H1 (cell line): ENCODE measurements at regions not wholly inside any gene's neighbourhood (a gene's known extent, or its start where the extent isn't known, plus 50 kb on each side); places are given as distances from the start of the nearest gene placed in this dataset.

ENCODE experiments used
- CTCF ChIA-PET: fragments of 300-600 bp; sonication (Branson Sonifier 250); formaldehyde crosslinking; loops from one replicate; lab custom pipeline; 2021; ENCODE audit not compliant: partially characterized antibody; lab: Charles Lee
- POLR2A ChIA-PET: fragments of 300-600 bp; sonication (Branson Sonifier 250); formaldehyde crosslinking; loops from one replicate; lab custom pipeline; 2021; ENCODE audit warnings: inconsistent platforms; ENCODE audit not compliant: partially characterized antibody; lab: Charles Lee
- DNase-seq, 2 experiments: peaks; one replicate each; pipeline versions ENCODE4 v3.0.0 to v3.0.0-alpha.2; 2010 to 2022; ENCODE audit warnings: low spot score in 2 of 2, low read depth in 1 of 2, mixed read lengths in 1 of 2
- FAIRE-seq: peaks from 2 replicates; lab custom pipeline; 2011; peaks lifted over from hg19 to GRCh38; lab: Jason Lieb, UNC
- H2AFZ ChIP-seq: 2 replicates; pipeline ENCODE4 v1.8.1; 2012; ENCODE audit warnings: low read length, inconsistent platforms
- H2AK5ac ChIP-seq: 2 replicates; pipeline ENCODE4 v1.6.1; 2013; ENCODE audit warnings: low read depth, low read length
- H2BK120ac ChIP-seq: replicated peaks from 2 replicates; pipeline ENCODE3; 2013; ENCODE audit warnings: low read depth, low read length, inconsistent platforms
- H2BK12ac ChIP-seq: 2 replicates; pipeline ENCODE4 v1.6.1; 2013; ENCODE audit warnings: low read depth, low read length
- H2BK15ac ChIP-seq: 2 replicates; pipeline ENCODE4 v1.6.1; 2013; ENCODE audit warnings: low read length
- H2BK20ac ChIP-seq: 2 replicates; pipeline ENCODE4 v1.6.1; 2013; ENCODE audit warnings: low read length
- H2BK5ac ChIP-seq: 2 replicates; pipeline ENCODE4 v1.6.1; 2013; ENCODE audit warnings: low read depth, low read length
- H3K14ac ChIP-seq: 2 replicates; pipeline ENCODE4 v1.6.1; 2013; ENCODE audit warnings: inconsistent platforms; ENCODE audit not compliant: insufficient read length
- H3K18ac ChIP-seq: 2 replicates; pipeline ENCODE4 v1.6.1; 2013; ENCODE audit warnings: low read length; ENCODE audit errors: extremely low read depth
- H3K23ac ChIP-seq: 2 replicates; pipeline ENCODE4 v1.6.1; 2013; ENCODE audit warnings: inconsistent platforms; ENCODE audit not compliant: insufficient read length
- H3K23me2 ChIP-seq: 2 replicates; pipeline ENCODE4 v1.6.1; 2013; ENCODE audit warnings: low read depth, low read length
- H3K27ac ChIP-seq: 2 replicates; pipeline ENCODE4 v1.6.1; 2011; ENCODE audit warnings: low read depth, low read length, inconsistent platforms
- H3K27me3 ChIP-seq, 4 experiments: replicated peaks in 1 of 4; 1 replicate in 1 of 4; 2 replicates in 3 of 4; pipeline versions ENCODE4 v1.6.1 to v1.8.1; 2011 to 2013; ENCODE audit warnings: low read length in 3 of 4, mild to moderate bottlenecking in 3 of 4, inconsistent platforms in 2 of 4, mixed read lengths in 2 of 4, moderate library complexity in 1 of 4; ENCODE audit not compliant: control insufficient read depth in 3 of 4, insufficient read depth in 3 of 4; ENCODE audit errors: extremely low read depth in 1 of 4
- H3K36me3 ChIP-seq, 4 experiments: 2 replicates each; pipeline versions ENCODE4 v1.6.1 to v1.8.1; 2011 to 2013; ENCODE audit warnings: mild to moderate bottlenecking in 4 of 4, low read length in 3 of 4, moderate library complexity in 2 of 4, control low read depth in 1 of 4, inconsistent platforms in 1 of 4; ENCODE audit not compliant: insufficient read depth in 4 of 4, control insufficient read depth in 2 of 4
- H3K4ac ChIP-seq: replicated peaks from 2 replicates; pipeline ENCODE3; 2013; ENCODE audit warnings: low read length, low read depth, mixed read lengths, inconsistent platforms; ENCODE audit not compliant: insufficient read length
- H3K4me1 ChIP-seq, 4 experiments: replicated peaks in 1 of 4; 1 replicate in 1 of 4; 2 replicates in 3 of 4; pipeline versions ENCODE4 v1.6.1 to v1.8.1; 2011 to 2013; ENCODE audit warnings: low read length in 3 of 4, inconsistent platforms in 2 of 4, mixed read lengths in 1 of 4; ENCODE audit not compliant: insufficient read depth in 4 of 4, control insufficient read depth in 3 of 4
- H3K4me2 ChIP-seq, 2 experiments: 2 replicates each; pipeline versions ENCODE4 v1.6.1 to v1.8.1; 2011 to 2013; ENCODE audit warnings: low read depth in 2 of 2, low read length in 2 of 2, control low read depth in 1 of 2, inconsistent platforms in 1 of 2, mild to moderate bottlenecking in 1 of 2; ENCODE audit not compliant: insufficient read depth in 1 of 2
- H3K4me3 ChIP-seq, 4 experiments: fragments of 200-600, 300-600 bp in 1 of 4; sonication (generic), shearing (Covaris generic), sonication (Bioruptor Twin) in 1 of 4; 2 replicates each; pipeline versions ENCODE4 v1.5.1 to v1.8.1; 2011 to 2016; ENCODE audit warnings: low read length in 4 of 4, low read depth in 3 of 4, control low read depth in 2 of 4, inconsistent platforms in 2 of 4, mild to moderate bottlenecking in 2 of 4, mixed read lengths in 1 of 4, moderate library complexity in 1 of 4; ENCODE audit not compliant: insufficient read depth in 2 of 4; ENCODE audit errors: extremely low read depth in 1 of 4
- H3K56ac ChIP-seq: replicated peaks from 2 replicates; pipeline ENCODE3; 2013; ENCODE audit warnings: low read depth, mild to moderate bottlenecking, mixed read lengths, low read length, inconsistent platforms; ENCODE audit not compliant: insufficient read length
- H3K79me1 ChIP-seq: 2 replicates; pipeline ENCODE4 v1.6.1; 2013; ENCODE audit warnings: low read depth, low read length, control low read depth
- H3K79me2 ChIP-seq, 2 experiments: 2 replicates each; pipeline versions ENCODE4 v1.6.1 to v1.8.1; 2012 to 2013; ENCODE audit warnings: low read length in 2 of 2, mild to moderate bottlenecking in 2 of 2, inconsistent platforms in 1 of 2; ENCODE audit not compliant: insufficient read depth in 2 of 2, control insufficient read depth in 1 of 2
- H3K9ac ChIP-seq, 4 experiments: replicated peaks in 1 of 4; 1 replicate in 1 of 4; 2 replicates in 3 of 4; pipeline versions ENCODE4 v1.6.1 to v1.8.1; 2011 to 2013; ENCODE audit warnings: low read depth in 3 of 4, low read length in 3 of 4, control low read depth in 2 of 4, mild to moderate bottlenecking in 2 of 4, moderate library complexity in 2 of 4, inconsistent platforms in 1 of 4; ENCODE audit errors: extremely low read depth in 1 of 4
- H3K9me3 ChIP-seq, 2 experiments: 2 replicates each; pipeline versions ENCODE4 v1.6.1 to v1.8.1; 2012 to 2013; ENCODE audit warnings: mild to moderate bottlenecking in 2 of 2, moderate library complexity in 2 of 2, control low read depth in 1 of 2, inconsistent platforms in 1 of 2, low read depth in 1 of 2, low read length in 1 of 2, mixed read lengths in 1 of 2; ENCODE audit not compliant: insufficient read depth in 2 of 2
- H4K20me1 ChIP-seq, 2 experiments: replicated peaks in 1 of 2; 2 replicates each; pipeline versions ENCODE3 to v1.8.1; 2011 to 2013; ENCODE audit warnings: inconsistent platforms in 2 of 2, low read length in 2 of 2, mild to moderate bottlenecking in 1 of 2; ENCODE audit not compliant: insufficient read depth in 2 of 2, control insufficient read depth in 1 of 2
- H4K5ac ChIP-seq: 2 replicates; pipeline ENCODE4 v1.6.1; 2013; ENCODE audit warnings: low read length, low read depth, mixed read lengths, inconsistent platforms; ENCODE audit not compliant: insufficient read length
- H4K8ac ChIP-seq: 2 replicates; pipeline ENCODE4 v1.8.0; 2013; ENCODE audit warnings: mild to moderate bottlenecking, moderate library complexity, low read length, inconsistent platforms; ENCODE audit not compliant: insufficient read depth; ENCODE audit errors: extremely low read depth
- H4K91ac ChIP-seq: replicated peaks from 2 replicates; pipeline ENCODE3; 2013; ENCODE audit warnings: low read length, mixed read lengths, inconsistent platforms; ENCODE audit not compliant: insufficient read length
- CEBPB ChIP-seq: IDR thresholded peaks from 2 replicates; pipeline ENCODE4 v1.6.1; 2012; ENCODE audit warnings: low read depth, low read length
- E2F6 ChIP-seq: IDR thresholded peaks from 2 replicates; pipeline ENCODE4 v1.6.1; 2012; ENCODE audit warnings: inconsistent platforms
- MAFK ChIP-seq: IDR thresholded peaks from 2 replicates; pipeline ENCODE4 v1.6.1; 2012; ENCODE audit warnings: low read depth, mild to moderate bottlenecking, improper control_type of control experiment, low read length
- WGBS, 2 experiments: shearing (Covaris generic) in 1 of 2; methylation state at CpG; one replicate each; pipeline versions ENCODE4 v1.1.6 to v1.1.7; 2013 to 2015; ENCODE audit warnings: low lambda C conversion rate in 2 of 2, mixed read lengths in 2 of 2, inconsistent platforms in 1 of 2, low coverage in 1 of 2, missing lambda C conversion rate in 1 of 2; ENCODE audit not compliant: insufficient replicate concordance in 2 of 2, insufficient coverage in 1 of 2, insufficient read length in 1 of 2; ENCODE audit errors: extremely low coverage in 1 of 2, missing lambda C conversion rate in 1 of 2; 5-methylcytosine and 5-hydroxymethylcytosine counted together

GRCh38 chr5:165631235-165631634 lies 2125.8 kb downstream of the MAT2B start:
- H3K14ac ChIP-seq, result no peak overlapping the region
- H3K27me3 ChIP-seq, result peaks cover 0 to 1% (median 0%) of the 10 kb centered on the region in 4 experiments; a peak in 1 of 7 replicates
- H3K4ac ChIP-seq, result no peak overlapping the region
- no peak overlapping the region for H4K5ac ChIP-seq
- peaks cover 0 to 7% (median 4%) of the 10 kb centered on the region in 4 experiments; a peak in 6 of 7 replicates for H3K4me1 ChIP-seq
- H3K23ac ChIP-seq, result no peak overlapping the region
- no peak overlapping the region for H3K4me3 ChIP-seq
- H2BK120ac ChIP-seq, result no peak overlapping the region
- no peak overlapping the region for H2AK5ac ChIP-seq
- FAIRE-seq, result no peak
- no peak overlapping the region for H3K56ac ChIP-seq
- no peaks in the 10 kb centered on the region for H3K9me3 ChIP-seq
- H2AFZ ChIP-seq, result no peak overlapping the region
- H4K91ac ChIP-seq, result no peak overlapping the region
- POLR2A ChIA-PET, result no interaction called here
- H3K9ac ChIP-seq, result no peak overlapping the region
- TF ChIP-seq E2F6 (no peak), CEBPB (peak; percentile 76; the same call in 1 of the 2 replicates), MAFK (no peak)
- no peak overlapping the region for H2BK15ac ChIP-seq
- no peak overlapping the region for H2BK5ac ChIP-seq
- H3K79me1 ChIP-seq, result no peaks in the 10 kb centered on the region
- no peak overlapping the region; the same call in 1 of the 2 replicates for H3K18ac ChIP-seq
- no peaks in the 10 kb centered on the region for H4K20me1 ChIP-seq
- H3K79me2 ChIP-seq, result no peaks in the 10 kb centered on the region
- no peak overlapping the region for H3K27ac ChIP-seq
- CTCF ChIA-PET, result interaction anchor here (0.6 to 3.6 kb wide), 9 partner anchors 11 to 1858 kb away, joined by 3 to 19 read pairs (median 4); no protein-coding TSS in a partner anchor
- H2BK20ac ChIP-seq, result no peak overlapping the region
- DNase-seq, result no peak
- H2BK12ac ChIP-seq, result no peak overlapping the region
- H3K23me2 ChIP-seq, result no peaks in the 10 kb centered on the region
- no peaks in the 10 kb centered on the region for H3K36me3 ChIP-seq
- 93% methylated on average over 1 of the region's 1 CpG; no CpG with 5 or more reads in 1 of the 2 experiments for WGBS, 2 experiments
- no peak overlapping the region for H3K4me2 ChIP-seq
- no peak overlapping the region for H4K8ac ChIP-seq
